ENCODE measurements at regions not wholly inside any gene's neighbourhood (a gene's known extent, or its start where the extent isn't known, plus 50 kb on each side); places are given as distances from the start of the nearest gene placed in this dataset.

GRCh38 chr9:776086-776485 lies 65.4 kb upstream of the DMRT1 start:
- H3K27me3 ChIP-seq (replicated peaks in 1 of 7) = peaks cover 0 to 10% (median 0%) of the 10 kb centered on the region in 7 donors
- intact Hi-C loops (cut with DNase I; ENCODE audit: low total_unique reads) = no loop called here
- H3K36me3 ChIP-seq = no peaks in the 10 kb centered on the region
- no peak overlapping the region for H3K27ac ChIP-seq
- H3K4me1 ChIP-seq = no peaks in the 10 kb centered on the region
- no peak for DNase-seq
- H3K4me3 ChIP-seq = no peak overlapping the region
- TF ChIP-seq CTCF (IDR thresholded peaks at IDR 0.05 in 8 of 11, conservative IDR thresholded peaks at IDR 0.05 in 3 of 11) (no peak), POLR2A (IDR thresholded peaks at IDR 0.05) (no peak), POLR2AphosphoS5 (IDR thresholded peaks at IDR 0.05) (no peak)
- H3K9me3 ChIP-seq = peaks cover 0 to 22% (median 14%) of the 10 kb centered on the region in 8 donors
- 40 to 90% (median 67%) methylated on average over 2 of the region's 2 CpGs for WGBS, 5 donors

GRCh38 chr9:777978-778377 lies 63.5 kb upstream of the DMRT1 start:
- H3K4me3 ChIP-seq = no peak overlapping the region
- H3K4me1 ChIP-seq = no peaks in the 10 kb centered on the region
- no peak for TF ChIP-seq POLR2A (IDR thresholded peaks at IDR 0.05)
- TF ChIP-seq CTCF (IDR thresholded peaks at IDR 0.05 in 8 of 11, conservative IDR thresholded peaks at IDR 0.05 in 3 of 11) = no peak
- H3K27ac ChIP-seq = no peak overlapping the region
- H3K36me3 ChIP-seq = no peaks in the 10 kb centered on the region
- intact Hi-C loops (cut with DNase I; ENCODE audit: low total_unique reads) = no loop called here
- no peak for DNase-seq
- H3K27me3 ChIP-seq (replicated peaks in 1 of 7) = peaks cover 0 to 10% (median 0%) of the 10 kb centered on the region in 7 donors
- peaks cover 0 to 22% (median 14%) of the 10 kb centered on the region in 8 donors for H3K9me3 ChIP-seq

- no peaks in the 10 kb centered on the region for H3K27me3 ChIP-seq (replicated peaks in 1 of 7)
- intact Hi-C loops (cut with DNase I; ENCODE audit: low total_unique reads) = no loop called here
- H3K4me1 ChIP-seq = no peaks in the 10 kb centered on the region
- TF ChIP-seq POLR2A (IDR thresholded peaks at IDR 0.05) (no peak), POLR2AphosphoS5 (IDR thresholded peaks at IDR 0.05) (no peak), CTCF (IDR thresholded peaks at IDR 0.05 in 8 of 11, conservative IDR thresholded peaks at IDR 0.05 in 3 of 11) (no peak)
- no peaks in the 10 kb centered on the region for H3K36me3 ChIP-seq
- 31 to 72% (median 53%) methylated on average over 1 of the region's 1 CpG for WGBS, 5 donors
- H3K4me3 ChIP-seq = no peak overlapping the region
- DNase-seq = no peak
- H3K9me3 ChIP-seq = peaks cover 0 to 3% (median 0%) of the 10 kb centered on the region in 8 donors
- no peak overlapping the region for H3K27ac ChIP-seq
Measured at GRCh38 chr9:784202-784601, 57.3 kb upstream of the DMRT1 start.

GRCh38 chr9:784916-785315 lies 56.6 kb upstream of the DMRT1 start:
- H3K27ac ChIP-seq = no peak overlapping the region
- no peak for TF ChIP-seq POLR2AphosphoS5 (IDR thresholded peaks at IDR 0.05)
- no peak for TF ChIP-seq CTCF (IDR thresholded peaks at IDR 0.05 in 8 of 11, conservative IDR thresholded peaks at IDR 0.05 in 3 of 11)
- TF ChIP-seq POLR2A (IDR thresholded peaks at IDR 0.05) = no peak
- no peaks in the 10 kb centered on the region for H3K4me1 ChIP-seq
- no peaks in the 10 kb centered on the region for H3K36me3 ChIP-seq
- intact Hi-C loops (cut with DNase I; ENCODE audit: low total_unique reads) = no loop called here
- no peaks in the 10 kb centered on the region for H3K9me3 ChIP-seq
- no peak for DNase-seq
- no peaks in the 10 kb centered on the region for H3K27me3 ChIP-seq (replicated peaks in 1 of 7)
- 65 to 84% (median 78%) methylated on average over 2 of the region's 2 CpGs for WGBS, 5 donors
- no peak overlapping the region for H3K4me3 ChIP-seq
